HCT116 (cell line): ENCODE measurements at regions not wholly inside any gene's neighbourhood (a gene's known extent, or its start where the extent isn't known, plus 50 kb on each side); places are given as distances from the start of the nearest gene placed in this dataset.
"Not testable (repeated sequence)": the region's sequence is repeated elsewhere in the genome, so short reads cannot be mapped to it uniquely, and the experiment has no call there.

Experiments used
- ATAC-seq: fragments of 200-7000 bp; cut with Tn5 transposase; 2 replicates; pipeline ENCODE4 v1.9.1; 2020; ENCODE audit warnings: mild to moderate bottlenecking, moderate library complexity
- BruUV-seq: library from RNA; stranded (reverse); fragments of 400-500 nt; replicated peaks from 2 replicates; lab custom pipeline; 2021; lab: Mats Ljungman, UMichigan
- CTCF ChIA-PET: fragments of 300-600 bp; sonication (Branson Sonifier 250); formaldehyde crosslinking; loops from one replicate; lab custom pipeline; 2021; ENCODE audit warnings: antibody characterized with exemption; lab: Charles Lee
- POLR2A ChIA-PET: fragments of 300-600, 350-600 bp; sonication (Branson Sonifier 250); formaldehyde crosslinking; loops from one replicate; lab custom pipeline; 2021; ENCODE audit warnings: antibody characterized with exemption; lab: Charles Lee
- RAD21 ChIA-PET, 2 experiments: fragments of 300-600 bp; sonication (Branson Sonifier 250); formaldehyde crosslinking; loops; one replicate each; lab custom pipeline; 2023; ENCODE audit warnings: low total read pairs in 2 of 2; ENCODE audit not compliant: uncharacterized antibody in 2 of 2, unreplicated experiment in 2 of 2, low non-redundant PET in 1 of 2; lab: Charles Lee
- DNase-seq: peaks from one replicate; pipeline ENCODE4 v3.0.0-alpha.2; 2010; ENCODE audit warnings: low read depth, low spot score
- H2AFZ ChIP-seq: fragments of 200-600 bp; shearing (Covaris generic), sonication (generic); 2 replicates; pipeline ENCODE4 v1.6.1; 2017; ENCODE audit warnings: low read depth, mixed run types, mixed read lengths, antibody characterized with exemption, low read length; ENCODE audit not compliant: poor library complexity, severe bottlenecking
- H3K27ac ChIP-seq: 2 replicates; pipeline ENCODE4 v1.5.1; 2012; ENCODE audit warnings: low read depth, low read length
- H3K27me3 ChIP-seq: fragments of 200-600 bp; sonication (generic); 2 replicates; pipeline ENCODE4 v1.6.1; 2016; ENCODE audit warnings: mixed run types, low read length, mixed read lengths; ENCODE audit not compliant: insufficient read depth
- H3K36me3 ChIP-seq, 2 experiments: fragments of 200-500 bp in 1 of 2; fragments of 200-600 bp in 1 of 2; sonication (Bioruptor generic) in 1 of 2; sonication (generic) in 1 of 2; 2 replicates each; pipeline versions ENCODE4 v1.5.1 to v1.6.1; 2014 to 2016; ENCODE audit warnings: low read length in 2 of 2, inconsistent platforms in 1 of 2, mixed read lengths in 1 of 2, mixed run types in 1 of 2; ENCODE audit not compliant: insufficient read depth in 2 of 2, control insufficient read depth in 1 of 2
- H3K4me1 ChIP-seq, 2 experiments: fragments of 200-600 bp in 1 of 2; sonication (generic) in 1 of 2; 2 replicates each; pipeline versions ENCODE4 v1.5.1 to v1.6.1; 2012 to 2017; ENCODE audit warnings: low read length in 2 of 2, inconsistent platforms in 1 of 2, mild to moderate bottlenecking in 1 of 2, mixed read lengths in 1 of 2, mixed run types in 1 of 2, moderate library complexity in 1 of 2; ENCODE audit not compliant: insufficient read depth in 2 of 2, control insufficient read depth in 1 of 2
- H3K4me2 ChIP-seq: fragments of 200-600 bp; sonication (generic); 2 replicates; pipeline ENCODE4 v1.6.1; 2017; ENCODE audit warnings: mixed run types, low read length, mixed read lengths
- H3K4me3 ChIP-seq, 2 experiments: fragments of 200-600 bp in 1 of 2; sonication (generic) in 1 of 2; replicated peaks in 1 of 2; 2 replicates each; pipeline ENCODE4 v1.5.1; 2011 to 2016; ENCODE audit warnings: low read length in 2 of 2, control low read depth in 1 of 2, low read depth in 1 of 2, mild to moderate bottlenecking in 1 of 2, mixed read lengths in 1 of 2, mixed run types in 1 of 2
- H3K79me2 ChIP-seq: fragments of 200-600 bp; sonication (generic); 2 replicates; pipeline ENCODE4 v1.6.1; 2017; ENCODE audit warnings: mild to moderate bottlenecking, mixed run types, low read length, moderate library complexity, mixed read lengths; ENCODE audit not compliant: insufficient read depth
- H3K9ac ChIP-seq: fragments of 200-600 bp; sonication (generic); 2 replicates; pipeline ENCODE4 v1.6.1; 2016; ENCODE audit warnings: low read length, mixed read lengths
- H3K9me2 ChIP-seq: fragments of 200-600 bp; sonication (generic), shearing (Covaris generic); 2 replicates; pipeline ENCODE4 v1.6.1; 2017; ENCODE audit warnings: mixed run types, mild to moderate bottlenecking, moderate library complexity; ENCODE audit not compliant: insufficient read depth
- H3K9me3 ChIP-seq, 2 experiments: fragments of 200-500 bp in 1 of 2; fragments of 200-600 bp in 1 of 2; sonication (Bioruptor generic) in 1 of 2; sonication (generic) in 1 of 2; 2 replicates each; pipeline ENCODE4 v1.6.1; 2014 to 2017; ENCODE audit warnings: low read length in 2 of 2, mixed read lengths in 2 of 2, inconsistent platforms in 1 of 2, low read depth in 1 of 2, mild to moderate bottlenecking in 1 of 2, mixed run types in 1 of 2, moderate library complexity in 1 of 2; ENCODE audit not compliant: control insufficient read depth in 1 of 2, insufficient read depth in 1 of 2
- H4K20me1 ChIP-seq: fragments of 200-600 bp; sonication (generic), shearing (Covaris generic); 2 replicates; pipeline ENCODE4 v1.6.1; 2017; ENCODE audit warnings: mixed run types, mild to moderate bottlenecking, moderate library complexity; ENCODE audit not compliant: insufficient read depth
- RAD21 ChIP-seq: IDR thresholded peaks from 2 replicates; pipeline ENCODE4 v1.6.1; 2012; ENCODE audit warnings: low read depth, mild to moderate bottlenecking
- intact Hi-C: fragments of 100-400 bp; cut with micrococcal nuclease; formaldehyde crosslinking; loops from 2 replicates; pipeline ENCODE4 v1.10.0; 2022
- TF ChIP-seq, protein P1 (sequence below), 3 experiments: fragments of 200-600 bp in 1 of 3; sonication (generic) in 1 of 3; IDR thresholded peaks in 2 of 3; conservative IDR thresholded peaks in 1 of 3; 2 replicates each; pipeline ENCODE4 v1.5.1; 2012 to 2017; ENCODE audit warnings: low read depth in 2 of 3, low read length in 2 of 3, antibody characterized with exemption in 1 of 3, borderline replicate concordance in 1 of 3, control low read depth in 1 of 3, mild to moderate bottlenecking in 1 of 3, mixed read lengths in 1 of 3, mixed run types in 1 of 3, moderate library complexity in 1 of 3; ENCODE audit not compliant: insufficient read depth in 1 of 3

DNA sequence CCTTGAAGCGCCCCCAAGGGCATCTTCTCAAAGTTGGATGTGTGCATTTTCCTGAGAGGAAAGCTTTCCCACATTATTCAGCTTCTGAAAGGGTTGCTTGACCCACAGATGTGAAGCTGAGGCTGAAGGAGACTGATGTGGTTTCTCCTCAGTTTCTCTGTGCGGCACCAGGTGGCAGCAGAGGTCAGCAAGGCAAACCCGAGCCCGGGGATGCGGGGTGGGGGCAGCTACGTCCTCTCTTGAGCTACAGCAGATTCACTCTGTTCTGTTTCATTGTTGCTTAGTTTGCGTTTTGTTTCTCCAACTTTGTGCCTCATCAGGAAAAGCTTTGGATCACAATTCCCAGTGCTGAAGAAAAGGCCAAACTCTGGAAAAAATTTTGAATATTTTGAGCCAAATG lies 100.5 kb downstream of the OR4F16 start:
- H3K4me3 ChIP-seq, POLR2A ChIA-PET, H3K4me2 ChIP-seq, H3K36me3 ChIP-seq, RAD21 ChIA-PET, H2AFZ ChIP-seq, intact Hi-C loops, H3K9me3 ChIP-seq, H4K20me1 ChIP-seq, DNase-seq, H3K9ac ChIP-seq, H3K4me1 ChIP-seq, H3K27ac ChIP-seq, BruUV-seq, H3K79me2 ChIP-seq, CTCF ChIA-PET, H3K27me3 ChIP-seq, H3K9me2 ChIP-seq, ATAC-seq: not testable (repeated sequence)
- TF ChIP-seq, protein P1, sequence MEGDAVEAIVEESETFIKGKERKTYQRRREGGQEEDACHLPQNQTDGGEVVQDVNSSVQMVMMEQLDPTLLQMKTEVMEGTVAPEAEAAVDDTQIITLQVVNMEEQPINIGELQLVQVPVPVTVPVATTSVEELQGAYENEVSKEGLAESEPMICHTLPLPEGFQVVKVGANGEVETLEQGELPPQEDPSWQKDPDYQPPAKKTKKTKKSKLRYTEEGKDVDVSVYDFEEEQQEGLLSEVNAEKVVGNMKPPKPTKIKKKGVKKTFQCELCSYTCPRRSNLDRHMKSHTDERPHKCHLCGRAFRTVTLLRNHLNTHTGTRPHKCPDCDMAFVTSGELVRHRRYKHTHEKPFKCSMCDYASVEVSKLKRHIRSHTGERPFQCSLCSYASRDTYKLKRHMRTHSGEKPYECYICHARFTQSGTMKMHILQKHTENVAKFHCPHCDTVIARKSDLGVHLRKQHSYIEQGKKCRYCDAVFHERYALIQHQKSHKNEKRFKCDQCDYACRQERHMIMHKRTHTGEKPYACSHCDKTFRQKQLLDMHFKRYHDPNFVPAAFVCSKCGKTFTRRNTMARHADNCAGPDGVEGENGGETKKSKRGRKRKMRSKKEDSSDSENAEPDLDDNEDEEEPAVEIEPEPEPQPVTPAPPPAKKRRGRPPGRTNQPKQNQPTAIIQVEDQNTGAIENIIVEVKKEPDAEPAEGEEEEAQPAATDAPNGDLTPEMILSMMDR (IDR thresholded peaks at IDR 0.05 in 2 of 3, conservative IDR thresholded peaks at IDR 0.05 in 1 of 3; ENCODE audit: borderline replicate concordance in 1 of 3, insufficient read depth in 1 of 3, low read depth in 2 of 3, low read length in 2 of 3), result peak; percentile 27 to 46 (median 38); a peak in 4 of 6 replicates
- TF ChIP-seq RAD21, result peak; percentile 55
